ENCODE measurements at regions not wholly inside any gene's neighbourhood (a gene's known extent, or its start where the extent isn't known, plus 50 kb on each side); places are given as distances from the start of the nearest gene placed in this dataset.

DNA sequence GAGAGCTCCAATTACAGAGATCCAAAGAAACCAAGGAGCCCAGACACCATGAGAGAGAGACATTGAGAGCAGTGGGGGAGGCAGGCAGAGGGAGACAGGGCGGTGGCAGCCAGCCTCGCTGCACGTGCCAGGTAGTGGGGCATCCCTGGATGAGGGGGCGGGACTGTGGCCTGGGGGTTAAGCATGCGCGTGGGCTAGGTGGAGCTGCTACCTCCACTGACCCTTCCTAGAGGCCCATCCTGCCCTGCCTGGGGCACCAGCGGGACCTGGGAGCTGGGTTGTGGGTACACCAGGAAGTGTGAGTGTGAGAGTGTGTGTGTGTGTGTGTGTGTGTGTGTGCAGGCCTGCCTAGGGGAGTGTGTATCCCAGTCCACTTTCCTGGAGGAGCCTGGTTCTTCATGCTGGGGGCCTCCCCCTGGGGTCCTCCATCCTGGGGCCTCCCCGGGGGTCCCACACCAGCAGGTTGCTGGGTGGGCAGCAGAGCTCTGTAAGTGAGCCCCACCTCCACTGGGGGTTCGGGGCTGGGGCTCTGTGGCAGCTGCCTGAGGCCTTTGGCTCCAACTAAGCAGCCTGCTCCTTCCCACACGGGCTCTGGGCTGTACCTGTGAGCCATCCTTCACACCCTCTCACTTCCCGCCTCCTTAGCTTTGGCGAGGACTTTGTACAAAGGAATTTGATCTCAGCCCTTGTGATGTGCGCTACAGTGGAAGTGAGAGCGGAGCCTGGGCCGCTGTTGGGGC lies 127.4 kb downstream of the IRF8 start:
- TF ChIP-seq, protein P1, sequence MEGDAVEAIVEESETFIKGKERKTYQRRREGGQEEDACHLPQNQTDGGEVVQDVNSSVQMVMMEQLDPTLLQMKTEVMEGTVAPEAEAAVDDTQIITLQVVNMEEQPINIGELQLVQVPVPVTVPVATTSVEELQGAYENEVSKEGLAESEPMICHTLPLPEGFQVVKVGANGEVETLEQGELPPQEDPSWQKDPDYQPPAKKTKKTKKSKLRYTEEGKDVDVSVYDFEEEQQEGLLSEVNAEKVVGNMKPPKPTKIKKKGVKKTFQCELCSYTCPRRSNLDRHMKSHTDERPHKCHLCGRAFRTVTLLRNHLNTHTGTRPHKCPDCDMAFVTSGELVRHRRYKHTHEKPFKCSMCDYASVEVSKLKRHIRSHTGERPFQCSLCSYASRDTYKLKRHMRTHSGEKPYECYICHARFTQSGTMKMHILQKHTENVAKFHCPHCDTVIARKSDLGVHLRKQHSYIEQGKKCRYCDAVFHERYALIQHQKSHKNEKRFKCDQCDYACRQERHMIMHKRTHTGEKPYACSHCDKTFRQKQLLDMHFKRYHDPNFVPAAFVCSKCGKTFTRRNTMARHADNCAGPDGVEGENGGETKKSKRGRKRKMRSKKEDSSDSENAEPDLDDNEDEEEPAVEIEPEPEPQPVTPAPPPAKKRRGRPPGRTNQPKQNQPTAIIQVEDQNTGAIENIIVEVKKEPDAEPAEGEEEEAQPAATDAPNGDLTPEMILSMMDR (IDR thresholded peaks at IDR 0.05; ENCODE audit: insufficient read depth, low read length, missing control alignments): no peak
- ChIA-PET POLR2A (no interaction called here), CTCF (interaction anchor here (2.3 to 6.2 kb wide), 2 partner anchors 10 to 205 kb away, joined by 8 to 31 read pairs; no protein-coding TSS in a partner anchor)
- H3K4me3 ChIP-seq (ENCODE audit: low read depth, low read length): no peak overlapping the region
- no peak for DNase-seq (ENCODE audit: low read depth, low spot score)

DNA sequence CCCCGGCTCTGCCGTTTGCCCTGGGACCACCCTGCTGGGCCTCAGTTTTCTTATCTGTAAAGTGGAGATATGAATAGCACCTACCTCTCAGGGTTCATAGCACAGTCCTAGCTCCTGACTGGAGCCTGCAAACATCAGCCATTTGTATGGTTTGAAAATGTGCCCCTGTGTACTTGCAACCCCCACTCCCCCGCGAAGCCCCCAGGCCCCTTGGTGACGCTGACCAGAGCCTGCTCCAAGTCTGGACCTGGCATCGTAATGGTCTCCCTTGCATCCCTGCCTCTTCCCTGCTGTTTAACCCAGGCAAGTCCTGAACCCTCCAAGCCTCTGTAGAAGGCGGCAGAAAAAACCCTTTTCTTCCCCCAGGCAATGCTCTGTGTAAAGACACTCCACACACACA lies 128.0 kb downstream of the IRF8 start:
- DNase-seq (ENCODE audit: low read depth, low spot score): no peak
- H3K4me3 ChIP-seq (ENCODE audit: low read depth, low read length): no peak overlapping the region
- ChIA-PET CTCF (interaction anchor here (6.2 kb wide), 1 partner anchor 10 kb away, joined by 31 read pairs; no protein-coding TSS in a partner anchor), POLR2A (no interaction called here)
- TF ChIP-seq, protein P1 (IDR thresholded peaks at IDR 0.05; ENCODE audit: insufficient read depth, low read length, missing control alignments): no peak

DNA sequence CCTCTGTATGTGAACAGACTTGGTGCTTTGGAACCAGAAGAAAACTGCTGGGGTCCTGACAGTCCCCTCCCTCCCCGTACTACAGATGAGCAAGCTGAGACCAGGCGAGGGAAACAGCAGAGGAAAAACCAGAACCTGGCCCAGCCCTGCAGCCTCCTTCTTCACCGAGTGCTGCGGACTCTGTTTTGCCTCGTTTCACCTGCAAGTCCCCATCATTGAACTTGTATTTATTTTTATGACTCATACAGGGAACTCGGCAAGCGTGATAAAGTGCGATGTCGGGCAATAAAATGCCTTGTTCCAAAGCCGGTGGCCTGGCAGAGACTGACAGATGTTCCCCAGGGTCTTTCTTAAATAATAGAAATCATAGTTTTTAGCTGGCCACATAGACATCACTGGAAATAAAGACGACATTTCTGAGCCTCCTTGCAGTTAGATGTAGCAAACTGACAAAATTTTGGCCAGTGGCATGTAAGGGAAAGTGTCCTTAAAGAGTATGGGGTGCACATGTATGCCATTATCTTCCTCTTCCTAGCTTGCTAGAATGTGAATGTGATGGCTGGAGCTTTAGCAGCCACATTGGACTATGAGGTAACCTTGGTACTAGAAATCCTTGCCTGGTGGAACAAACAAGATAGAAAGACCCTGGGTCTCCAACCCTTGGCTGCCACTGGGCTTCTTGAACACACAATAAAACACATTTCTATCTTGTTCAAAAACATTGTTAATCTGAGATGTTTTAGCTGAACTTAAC lies 128.6 kb downstream of the IRF8 start:
- no peak overlapping the region for H3K4me3 ChIP-seq (ENCODE audit: low read depth, low read length)
- no peak for DNase-seq (ENCODE audit: low read depth, low spot score)
- CTCF ChIA-PET: interaction anchor here (0.8 to 6.2 kb wide), 4 partner anchors 11 to 493 kb away, joined by 3 to 37 read pairs (median 22); no protein-coding TSS in a partner anchor
- TF ChIP-seq, protein P1 (IDR thresholded peaks at IDR 0.05; ENCODE audit: insufficient read depth, low read length, missing control alignments): no peak
- POLR2A ChIA-PET: no interaction called here

DNA sequence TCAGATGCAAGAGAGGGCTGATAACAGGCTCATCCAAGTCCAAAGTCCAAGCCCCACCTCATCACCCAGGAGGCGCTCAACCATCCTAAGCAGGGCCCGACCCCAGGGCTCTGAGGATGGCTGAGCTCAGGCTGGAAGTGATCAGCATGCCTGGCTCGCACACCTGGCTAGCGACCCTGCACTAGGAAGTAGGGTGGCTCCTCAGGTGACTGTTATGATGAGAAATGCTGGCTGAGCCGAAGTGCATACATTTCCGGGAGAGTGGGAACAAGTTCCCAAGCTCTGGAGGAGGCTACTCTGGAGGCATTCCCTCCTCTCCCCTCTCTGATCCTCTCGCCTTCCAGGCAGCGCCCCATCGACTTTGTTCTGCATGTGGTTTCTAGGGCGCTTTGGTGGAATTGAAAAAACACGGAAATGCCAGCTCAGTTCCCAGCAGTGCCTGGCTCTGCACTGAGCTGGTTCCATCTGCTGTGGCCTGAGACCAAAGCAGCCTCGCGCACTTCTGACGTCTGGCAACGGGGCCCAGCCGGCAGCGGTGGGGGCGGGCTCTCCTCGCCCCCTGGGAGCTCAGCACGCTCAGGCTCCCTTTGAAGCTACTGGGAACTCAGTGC lies 130.3 kb downstream of the IRF8 start:
- TF ChIP-seq, protein P1 (IDR thresholded peaks at IDR 0.05; ENCODE audit: insufficient read depth, low read length, missing control alignments): no peak
- peak; percentile 7 for DNase-seq (ENCODE audit: low read depth, low spot score)
- H3K4me3 ChIP-seq (ENCODE audit: low read depth, low read length): no peak overlapping the region
- ChIA-PET POLR2A (no interaction called here), CTCF (interaction anchor here (1.3 to 6.2 kb wide), 4 partner anchors 13 to 489 kb away, joined by 3 to 37 read pairs (median 22); no protein-coding TSS in a partner anchor)

DNA sequence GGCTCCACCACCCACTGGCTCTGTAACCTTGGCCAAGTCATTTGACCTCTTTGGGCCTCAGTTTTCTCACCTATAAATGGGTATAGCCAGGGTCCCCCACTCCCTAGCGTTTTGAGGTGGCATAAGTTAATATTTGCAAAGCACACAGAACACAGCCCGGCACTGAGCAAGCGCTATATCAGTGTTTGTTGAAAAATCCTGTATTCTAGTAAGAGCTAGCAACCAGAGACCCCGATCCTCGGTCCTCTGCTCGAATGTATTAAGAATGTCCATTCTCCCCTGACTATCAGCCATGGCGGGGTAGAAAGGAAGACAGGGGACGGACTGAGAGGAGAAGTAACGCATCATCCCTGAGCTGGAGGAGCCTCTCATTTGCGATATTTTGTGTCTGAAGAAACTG lies 131.2 kb downstream of the IRF8 start:
- CTCF ChIA-PET: interaction anchor here (1.7 to 6.2 kb wide), 4 partner anchors 11 to 488 kb away, joined by 4 to 37 read pairs (median 18); no protein-coding TSS in a partner anchor
- POLR2A ChIA-PET: no interaction called here
- TF ChIP-seq, protein P1 (IDR thresholded peaks at IDR 0.05; ENCODE audit: insufficient read depth, low read length, missing control alignments): no peak
- no peak for DNase-seq (ENCODE audit: low read depth, low spot score)
- no peak overlapping the region for H3K4me3 ChIP-seq (ENCODE audit: low read depth, low read length)

Data from AG04449 (cell line).